GM21723 (cell line): ENCODE measurements at regions not wholly inside any gene's neighbourhood (a gene's known extent, or its start where the extent isn't known, plus 50 kb on each side); places are given as distances from the start of the nearest gene placed in this dataset.
"Not testable (repeated sequence)": the region's sequence is repeated elsewhere in the genome, so short reads cannot be mapped to it uniquely, and the experiment has no call there.

Experiments
- ATAC-seq: cut with Tn5 transposase; IDR thresholded peaks from one replicate; pipeline ENCODE4 v1.9.1; 2021; ENCODE audit warnings: mild to moderate bottlenecking, moderate library complexity; ENCODE audit not compliant: unreplicated experiment

DNA sequence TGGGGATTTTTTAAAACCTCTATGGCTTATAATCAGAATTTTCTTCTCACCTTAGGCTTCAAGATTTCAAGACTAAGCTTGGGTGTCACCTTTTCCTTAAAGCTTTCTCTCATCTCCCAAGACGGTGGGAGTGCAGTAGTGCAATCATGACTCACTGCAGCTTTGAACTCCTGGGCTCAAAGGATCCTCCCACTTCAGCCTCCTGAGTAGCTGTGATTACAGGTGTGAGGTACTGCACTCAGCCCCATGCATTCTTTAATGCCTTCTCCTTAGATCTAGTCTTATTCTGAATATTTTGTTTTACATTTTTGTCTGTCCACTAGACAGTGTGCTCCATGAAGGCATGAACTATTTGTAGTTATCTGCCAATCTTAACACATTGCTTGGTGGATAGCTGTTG is 55.7 kb upstream of the FAT3 start:
- no peak for ATAC-seq

DNA sequence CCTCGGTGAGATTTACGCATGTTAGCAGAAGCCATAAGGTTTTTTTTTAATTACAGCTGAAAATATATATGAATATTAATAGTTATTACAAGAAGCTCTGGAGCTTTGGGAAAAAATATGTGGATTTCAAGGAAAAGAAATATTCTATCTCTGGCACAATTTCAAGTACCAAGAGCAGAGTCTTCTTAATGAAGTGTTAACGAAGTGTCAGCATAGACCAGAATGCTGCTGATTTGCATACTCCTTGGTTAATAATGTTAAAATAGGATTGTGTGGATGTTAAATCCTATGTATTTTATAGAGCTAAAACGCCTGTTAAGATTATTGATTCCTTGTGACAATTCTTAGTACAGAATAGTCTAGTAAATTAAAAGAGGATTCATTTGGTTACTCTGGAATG is 57.0 kb upstream of the FAT3 start:
- ATAC-seq = no peak

DNA sequence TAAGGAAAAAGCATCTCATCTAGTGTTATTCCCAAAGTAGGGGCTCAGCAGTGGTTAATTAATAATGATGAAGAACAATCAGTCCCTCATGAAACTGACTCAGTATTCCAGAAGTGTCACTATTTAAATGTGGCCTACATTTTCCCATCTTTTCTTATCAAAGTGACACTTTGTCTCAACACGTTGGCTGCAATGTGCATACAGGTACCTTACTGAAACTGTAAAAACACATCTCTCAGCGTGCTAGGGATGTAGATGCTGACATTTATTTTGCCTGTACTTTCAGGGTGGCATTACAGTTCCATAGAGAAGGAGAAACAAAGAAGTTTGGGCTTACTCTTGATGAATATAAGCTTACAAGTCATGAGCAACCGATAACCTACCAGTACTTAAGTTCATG is 58.3 kb upstream of the FAT3 start:
- no peak for ATAC-seq

GRCh38 chr11:92163879-92164278 is 60.7 kb upstream of the FAT3 start:
- ATAC-seq = no peak

DNA sequence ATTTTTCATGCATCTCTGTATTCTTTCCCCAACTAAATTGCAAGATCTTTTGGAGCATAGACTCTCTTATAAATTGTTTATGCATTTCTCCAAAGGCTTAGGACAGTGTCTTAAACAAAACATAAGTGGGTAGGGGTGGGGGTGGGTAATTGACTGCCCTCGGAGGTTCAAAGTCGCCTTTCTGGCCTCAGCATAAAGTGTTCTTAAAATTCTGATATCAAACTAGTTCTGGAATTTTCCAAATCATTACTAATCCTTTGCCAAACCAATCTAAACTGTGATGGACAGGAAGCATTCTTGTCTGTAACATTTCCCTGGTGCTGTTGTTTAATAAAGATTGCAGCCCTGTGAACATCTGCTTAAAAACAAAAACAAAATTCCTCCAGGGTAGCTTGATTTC is 61.8 kb upstream of the FAT3 start:
- no peak for ATAC-seq

- no peak for ATAC-seq
These were observed 64.7 kb upstream of the FAT3 start for GRCh38 chr11:92159931-92160330.

GRCh38 chr11:92157390-92157789 is 67.2 kb upstream of the FAT3 start:
- not testable (repeated sequence) for ATAC-seq

DNA sequence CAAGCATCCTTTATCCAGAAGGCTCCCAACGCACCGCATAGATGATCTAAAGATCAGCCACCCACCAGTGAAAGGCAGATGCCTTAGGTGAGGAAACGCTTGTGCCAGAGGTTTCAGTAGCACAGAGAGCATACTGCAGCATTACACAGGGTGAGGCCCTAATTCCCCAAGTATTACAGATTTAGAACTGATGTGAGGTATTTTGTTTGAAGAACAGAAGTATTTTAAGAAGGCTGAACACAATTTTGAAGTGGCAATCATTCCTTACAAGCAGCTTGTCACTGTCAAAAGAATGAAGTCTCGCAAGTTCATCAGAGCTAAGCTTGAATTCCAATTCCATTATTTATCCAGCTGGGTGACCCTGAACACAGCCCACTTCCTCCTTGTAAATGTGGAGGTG is 70.0 kb upstream of the FAT3 start:
- no peak for ATAC-seq

DNA sequence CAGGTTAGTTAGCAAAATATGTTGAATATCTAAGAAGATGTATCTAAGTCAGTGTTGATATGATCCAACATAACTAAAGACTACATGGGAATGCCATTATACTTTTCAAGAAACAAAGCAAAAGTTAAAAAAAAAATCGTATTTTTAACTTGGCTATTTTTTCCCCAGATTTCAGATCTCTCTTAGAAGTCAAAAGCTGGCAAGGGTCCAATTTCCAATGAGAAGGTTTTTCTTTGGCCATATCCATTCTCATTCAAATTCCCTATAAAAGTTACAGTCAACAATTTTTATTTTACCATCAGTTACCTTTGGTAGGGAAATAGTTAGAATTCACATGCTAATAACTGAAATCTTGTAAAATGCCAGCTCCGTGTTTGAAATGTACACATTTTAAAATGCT is 70.5 kb upstream of the FAT3 start:
- ATAC-seq = no peak

DNA sequence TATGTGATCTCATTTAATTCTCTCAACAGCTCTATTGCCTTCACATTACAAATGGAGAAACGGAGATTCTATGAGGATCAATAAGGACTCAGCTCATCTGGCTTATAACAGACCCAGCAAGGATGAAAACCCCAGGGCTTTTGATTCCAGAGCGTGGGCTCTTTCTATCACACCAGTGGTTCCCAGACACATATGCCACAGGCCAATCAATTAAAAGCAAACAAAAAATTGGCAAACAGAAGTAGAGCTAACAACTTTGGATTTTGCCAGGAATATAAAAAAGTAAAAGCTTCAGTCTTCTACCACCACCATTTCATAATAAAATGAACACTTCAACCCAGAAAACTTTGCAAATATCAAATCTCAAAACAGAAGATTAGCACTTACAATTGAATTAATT is 71.1 kb upstream of the FAT3 start:
- ATAC-seq = no peak

GRCh38 chr11:92152245-92152644 is 72.4 kb upstream of the FAT3 start:
- ATAC-seq = no peak

- ATAC-seq = no peak
These were observed 74.6 kb upstream of the FAT3 start for GRCh38 chr11:92149996-92150395.

GRCh38 chr11:92141725-92142124 is 82.9 kb upstream of the FAT3 start:
- ATAC-seq = no peak

DNA sequence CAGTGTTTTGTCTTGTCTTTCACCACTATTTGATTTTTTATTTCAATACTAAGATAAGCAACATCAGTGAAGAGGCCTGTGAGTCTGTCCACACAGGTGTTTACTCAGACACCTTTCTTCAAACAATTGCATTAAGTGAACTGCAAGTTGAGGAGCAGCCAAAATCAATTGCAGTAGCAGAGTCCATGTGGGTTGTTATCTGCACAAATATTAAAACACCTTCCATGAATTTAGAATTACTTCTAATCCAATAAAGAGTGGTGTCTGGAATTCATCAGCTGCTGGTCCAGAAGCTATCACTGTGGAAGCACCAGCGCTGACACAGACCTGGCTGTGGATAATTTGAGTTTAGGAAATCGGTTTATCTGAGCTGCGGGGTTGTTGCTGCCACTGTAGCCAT is 83.5 kb upstream of the FAT3 start:
- no peak for ATAC-seq

- no peak for ATAC-seq
These were observed 84.6 kb upstream of the FAT3 start for GRCh38 chr11:92140021-92140420.

DNA sequence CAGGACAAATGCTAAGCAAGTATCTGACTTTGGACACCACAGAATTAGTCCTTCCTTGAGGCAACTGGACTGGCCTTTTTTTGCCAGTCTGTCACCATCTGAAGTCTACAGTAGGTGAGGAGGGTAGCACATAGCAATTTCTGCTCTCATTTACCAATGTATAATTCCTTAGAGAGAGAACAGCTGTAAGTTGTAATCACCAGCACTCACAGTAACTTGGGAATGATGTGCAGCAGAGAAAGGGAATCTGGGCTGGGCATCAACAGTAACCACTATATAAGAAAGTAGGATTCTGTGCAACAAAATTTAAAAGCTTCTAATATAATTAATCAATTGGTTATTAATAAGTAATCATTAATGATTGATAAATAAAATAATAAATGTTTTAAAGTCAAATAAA is 86.3 kb upstream of the FAT3 start:
- no peak for ATAC-seq

GRCh38 chr11:92137747-92138146 is 86.9 kb upstream of the FAT3 start:
- ATAC-seq = no peak

DNA sequence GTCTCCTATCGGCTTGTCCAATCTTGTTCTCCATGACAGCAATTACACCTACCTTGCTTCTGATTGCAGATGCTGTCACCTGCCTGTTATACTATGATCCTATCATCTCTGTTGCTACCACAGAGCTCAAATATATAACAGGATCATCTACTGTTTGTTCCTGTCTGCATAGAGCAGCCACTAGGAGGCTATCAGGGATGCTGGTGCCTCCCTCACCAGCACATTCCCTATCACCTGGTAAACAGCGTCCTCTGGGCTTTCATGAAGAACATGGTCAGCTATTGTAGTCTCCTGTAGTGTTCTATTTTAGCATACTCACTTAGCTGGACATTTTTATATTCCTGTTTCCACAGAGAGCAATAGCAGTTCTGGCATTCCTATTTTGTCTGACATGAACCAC is 87.8 kb upstream of the FAT3 start:
- ATAC-seq = no peak

DNA sequence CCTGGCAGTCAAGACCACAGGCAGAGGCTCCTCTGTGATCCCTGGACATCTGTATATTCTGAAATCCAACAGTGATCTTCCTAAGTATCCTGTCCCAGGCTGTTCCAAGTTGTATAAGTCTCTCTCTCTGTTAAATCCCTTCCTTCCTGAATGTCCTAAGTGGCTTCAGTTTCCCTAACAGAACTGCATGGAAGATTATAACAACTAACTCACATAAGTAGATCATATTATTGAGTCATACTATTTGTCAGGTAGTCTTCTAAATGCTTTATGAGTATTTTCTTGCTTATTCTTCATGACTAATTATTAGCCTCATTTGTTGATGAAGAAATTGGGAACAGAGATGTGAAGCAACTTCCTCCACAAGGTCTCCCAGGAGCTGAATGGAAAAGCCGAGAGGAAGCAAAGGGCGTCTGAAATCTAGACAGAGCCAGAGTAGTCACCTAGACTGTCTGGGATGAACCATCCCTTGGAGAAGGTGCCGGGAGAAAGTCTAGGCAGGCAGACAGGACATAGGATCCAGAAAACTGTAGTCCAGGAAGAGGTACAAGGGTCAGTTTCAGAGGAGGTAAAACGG is 93.2 kb upstream of the FAT3 start:
- no peak for ATAC-seq

- no peak for ATAC-seq
These were observed 94.2 kb upstream of the FAT3 start for GRCh38 chr11:92130421-92130831.

- no peak for ATAC-seq
These were observed 94.8 kb upstream of the FAT3 start for GRCh38 chr11:92129811-92130210.

DNA sequence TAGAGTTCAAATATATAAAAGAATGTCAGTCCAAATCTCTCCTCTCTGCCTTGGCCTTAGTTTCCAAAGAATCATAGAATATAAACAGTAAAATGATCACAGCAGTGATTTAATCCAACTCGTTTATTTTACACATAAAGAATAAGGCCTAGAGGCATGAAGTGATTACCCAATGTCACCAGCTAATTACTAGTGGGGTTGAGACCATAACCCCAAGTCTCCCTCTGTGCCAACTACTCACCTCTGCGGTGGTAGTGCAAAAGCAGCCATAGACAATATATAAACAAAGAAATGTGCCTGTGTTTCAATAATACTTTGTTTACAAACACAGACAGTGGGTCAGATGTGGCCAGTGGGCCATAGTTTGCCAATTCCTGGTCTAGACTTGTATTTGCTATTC is 96.6 kb upstream of the FAT3 start:
- ATAC-seq = no peak

DNA sequence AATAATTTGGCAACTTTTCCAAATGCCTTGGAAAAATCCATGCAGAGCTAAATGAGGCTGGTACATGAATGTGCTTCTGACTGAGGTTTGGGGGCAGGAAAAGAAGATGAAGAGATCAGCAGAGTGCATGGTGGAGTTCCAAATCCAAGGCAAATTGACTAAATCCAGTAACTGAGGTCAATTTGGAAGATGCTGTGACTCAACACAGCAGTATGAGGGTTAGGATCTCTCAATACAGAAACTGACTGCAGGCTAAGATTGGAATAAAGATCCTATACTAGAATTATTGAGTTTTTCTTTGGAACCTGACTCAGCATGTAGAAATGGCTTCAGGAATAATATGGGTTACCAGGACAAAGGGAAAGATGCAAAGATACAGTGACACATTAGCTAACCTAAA is 99.3 kb upstream of the FAT3 start:
- no peak for ATAC-seq

DNA sequence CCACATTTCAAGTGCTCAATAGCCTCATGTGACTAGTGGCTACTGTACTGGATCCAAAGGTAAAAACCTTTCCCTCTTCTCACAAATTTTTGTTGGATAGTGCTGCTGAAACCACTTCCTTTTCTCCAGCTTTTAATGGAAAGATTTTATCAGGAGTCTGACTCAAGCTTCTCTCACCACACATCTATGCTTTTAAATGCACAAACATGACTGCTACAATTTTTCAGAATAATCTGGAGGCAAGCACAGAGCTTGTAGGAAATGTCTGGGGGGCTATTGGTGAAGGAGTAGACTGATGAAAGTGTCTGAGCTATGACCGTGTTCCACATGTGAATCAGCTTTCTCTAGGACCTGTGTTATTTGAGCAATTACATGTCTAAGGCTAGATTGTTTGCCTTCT is 101.1 kb upstream of the FAT3 start:
- ATAC-seq = no peak
